ENCODE measurements at regions not wholly inside any gene's neighbourhood (a gene's known extent, or its start where the extent isn't known, plus 50 kb on each side); places are given as distances from the start of the nearest gene placed in this dataset.

DNA sequence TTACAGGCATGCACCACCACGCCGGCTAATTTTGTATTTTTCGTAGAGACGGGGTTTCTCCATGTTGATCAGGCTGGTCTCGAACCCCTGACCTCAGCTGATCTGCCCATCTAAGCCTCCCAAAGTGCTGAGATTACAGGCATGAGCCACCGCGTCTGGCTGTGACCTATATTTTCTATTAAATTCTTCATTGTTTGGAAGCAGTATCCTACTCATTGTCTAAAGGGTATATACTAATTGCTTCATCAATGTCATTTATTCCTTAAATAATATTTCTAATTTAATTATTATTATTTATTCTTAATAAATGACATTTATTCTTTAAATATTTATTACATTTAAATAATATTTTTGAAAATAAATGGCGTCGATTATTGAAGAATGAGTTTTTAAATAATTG lies 817.3 kb upstream of the API5 start:
- no peak for TF ChIP-seq POLR2A (IDR thresholded peaks at IDR 0.05; ENCODE audit: low read depth, low read length)
- TF ChIP-seq TAF1 (IDR thresholded peaks at IDR 0.05; ENCODE audit: low read depth, low read length): no peak

Data from GM12891 (cell line).